ENCODE measurements at regions not wholly inside any gene's neighbourhood (a gene's known extent, or its start where the extent isn't known, plus 50 kb on each side); places are given as distances from the start of the nearest gene placed in this dataset.

- TF ChIP-seq POLR2A (IDR thresholded peaks at IDR 0.05; ENCODE audit: low read depth, low read length) (no peak), CTCF (IDR thresholded peaks at IDR 0.05; ENCODE audit: extremely low read depth in 1 of 2, insufficient read depth in 1 of 2, low read depth in 1 of 2, low read length in 2 of 2) (no peak), EZH2 (IDR thresholded peaks at IDR 0.05; ENCODE audit: borderline replicate concordance, low read depth, low read length, severe bottlenecking) (no peak), MYC (IDR thresholded peaks at IDR 0.05; ENCODE audit: low read depth, low read length) (no peak), POLR2AphosphoS5 (IDR thresholded peaks at IDR 0.05; ENCODE audit: insufficient read depth, low read depth, low read length) (no peak)
Observed at GRCh38 chr4:60389633-60390032, 810.5 kb upstream of the ADGRL3 start.
